ENCODE measurements at regions not wholly inside any gene's neighbourhood (a gene's known extent, or its start where the extent isn't known, plus 50 kb on each side); places are given as distances from the start of the nearest gene placed in this dataset.
"Not testable (repeated sequence)": the region's sequence is repeated elsewhere in the genome, so short reads cannot be mapped to it uniquely, and the experiment has no call there.

DNA sequence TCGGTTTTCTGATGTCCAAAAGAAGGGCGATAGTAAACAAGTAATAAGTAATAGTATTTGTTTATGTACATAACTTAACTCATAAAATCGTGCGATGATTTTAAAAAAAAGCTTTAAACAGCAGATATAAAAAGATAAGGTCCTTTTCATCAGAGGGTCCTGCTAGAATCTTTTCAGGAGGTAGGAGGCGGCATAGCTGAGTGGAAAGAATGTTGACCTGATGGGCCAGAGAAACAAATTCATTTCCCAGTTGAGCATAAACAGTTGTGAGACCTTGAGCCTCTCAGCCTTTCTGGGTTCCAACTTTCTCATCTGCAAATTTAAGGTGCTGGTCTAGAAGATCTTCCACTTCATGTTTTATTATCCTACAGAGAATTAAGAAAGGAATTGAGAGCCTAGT, 173.5 kb downstream of the LACC1 start:
- no peak for DNase-seq
- TF ChIP-seq POLR2A (IDR thresholded peaks at IDR 0.05) (no peak), EP300 (IDR thresholded peaks at IDR 0.05; ENCODE audit: low read depth) (no peak), POLR2AphosphoS5 (IDR thresholded peaks at IDR 0.05) (no peak)
- TF ChIP-seq, protein P1, sequence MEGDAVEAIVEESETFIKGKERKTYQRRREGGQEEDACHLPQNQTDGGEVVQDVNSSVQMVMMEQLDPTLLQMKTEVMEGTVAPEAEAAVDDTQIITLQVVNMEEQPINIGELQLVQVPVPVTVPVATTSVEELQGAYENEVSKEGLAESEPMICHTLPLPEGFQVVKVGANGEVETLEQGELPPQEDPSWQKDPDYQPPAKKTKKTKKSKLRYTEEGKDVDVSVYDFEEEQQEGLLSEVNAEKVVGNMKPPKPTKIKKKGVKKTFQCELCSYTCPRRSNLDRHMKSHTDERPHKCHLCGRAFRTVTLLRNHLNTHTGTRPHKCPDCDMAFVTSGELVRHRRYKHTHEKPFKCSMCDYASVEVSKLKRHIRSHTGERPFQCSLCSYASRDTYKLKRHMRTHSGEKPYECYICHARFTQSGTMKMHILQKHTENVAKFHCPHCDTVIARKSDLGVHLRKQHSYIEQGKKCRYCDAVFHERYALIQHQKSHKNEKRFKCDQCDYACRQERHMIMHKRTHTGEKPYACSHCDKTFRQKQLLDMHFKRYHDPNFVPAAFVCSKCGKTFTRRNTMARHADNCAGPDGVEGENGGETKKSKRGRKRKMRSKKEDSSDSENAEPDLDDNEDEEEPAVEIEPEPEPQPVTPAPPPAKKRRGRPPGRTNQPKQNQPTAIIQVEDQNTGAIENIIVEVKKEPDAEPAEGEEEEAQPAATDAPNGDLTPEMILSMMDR (IDR thresholded peaks at IDR 0.05) = no peak
- H3K4me3 ChIP-seq = no peak overlapping the region
- no peaks in the 10 kb centered on the region for H3K27me3 ChIP-seq
- intact Hi-C loops (cut with DNase I; ENCODE audit: low total_unique reads) = loop anchor here (10.0 kb wide), 1 partner anchor 82 kb away; no protein-coding TSS in a partner anchor
- peak overlapping the region in 2 of 4 donors; percentile 23 to 62 for H3K27ac ChIP-seq
- in situ Hi-C loops (cut with MboI; ENCODE audit: low pct_ligation_motif_present in 1 of 4, low pct_unique_long_range_greater_than_20kb in 1 of 4, low sequenced_read_pairs in 3 of 4) = loop anchor here in 1 of 4 donors (5.0 kb wide), 1 partner anchor 384 kb away; no protein-coding TSS in a partner anchor
- no peaks in the 10 kb centered on the region for H3K9me3 ChIP-seq
- no peaks in the 10 kb centered on the region for H3K36me3 ChIP-seq
- WGBS, 2 donors (ENCODE audit: low coverage in 1 of 2) = 41 to 56% methylated on average over 5 of the region's 5 CpGs
- H3K4me1 ChIP-seq = peaks cover 4 to 24% (median 14%) of the 10 kb centered on the region in 4 donors

DNA sequence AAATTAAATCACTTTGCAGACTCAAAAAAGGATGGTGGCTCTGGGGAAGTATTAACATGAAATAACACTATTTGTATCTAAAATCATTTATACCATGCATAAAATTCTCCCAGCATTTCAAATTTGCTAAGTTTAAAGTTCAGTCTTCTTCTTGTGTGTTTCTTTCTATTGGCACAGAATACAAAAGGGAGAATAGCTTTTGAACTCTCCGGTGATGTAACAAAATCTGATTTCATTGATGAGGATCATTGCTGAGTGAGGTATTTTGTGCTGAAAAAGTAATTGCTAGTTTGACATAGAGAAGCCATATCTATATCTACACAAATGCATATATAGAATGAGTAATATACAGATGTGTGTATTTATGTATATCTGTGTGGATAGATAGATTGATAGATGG, 174.8 kb downstream of the LACC1 start:
- Histone ChIP-seq H3K36me3 (no peaks in the 10 kb centered on the region), H3K4me3 (no peak overlapping the region), H3K27me3 (no peaks in the 10 kb centered on the region), H3K4me1 (peaks cover 4 to 24% (median 14%) of the 10 kb centered on the region in 4 donors), H3K9me3 (no peaks in the 10 kb centered on the region), H3K27ac (no peak overlapping the region)
- TF ChIP-seq EP300 (IDR thresholded peaks at IDR 0.05; ENCODE audit: low read depth) (no peak), POLR2AphosphoS5 (IDR thresholded peaks at IDR 0.05) (no peak), POLR2A (IDR thresholded peaks at IDR 0.05) (no peak)
- TF ChIP-seq, protein P1 (IDR thresholded peaks at IDR 0.05) = no peak
- no peak for DNase-seq
- intact Hi-C loops (cut with DNase I; ENCODE audit: low total_unique reads) = loop anchor here (10.0 kb wide), 1 partner anchor 80 kb away; no protein-coding TSS in a partner anchor
- in situ Hi-C loops (cut with MboI; ENCODE audit: low pct_ligation_motif_present in 1 of 4, low pct_unique_long_range_greater_than_20kb in 1 of 4, low sequenced_read_pairs in 3 of 4) = loop anchor here in 1 of 4 donors (5.0 kb wide), 1 partner anchor 383 kb away; no protein-coding TSS in a partner anchor
- WGBS, 2 donors (ENCODE audit: low coverage in 1 of 2) = 92% methylated on average over 1 of the region's 1 CpG

DNA sequence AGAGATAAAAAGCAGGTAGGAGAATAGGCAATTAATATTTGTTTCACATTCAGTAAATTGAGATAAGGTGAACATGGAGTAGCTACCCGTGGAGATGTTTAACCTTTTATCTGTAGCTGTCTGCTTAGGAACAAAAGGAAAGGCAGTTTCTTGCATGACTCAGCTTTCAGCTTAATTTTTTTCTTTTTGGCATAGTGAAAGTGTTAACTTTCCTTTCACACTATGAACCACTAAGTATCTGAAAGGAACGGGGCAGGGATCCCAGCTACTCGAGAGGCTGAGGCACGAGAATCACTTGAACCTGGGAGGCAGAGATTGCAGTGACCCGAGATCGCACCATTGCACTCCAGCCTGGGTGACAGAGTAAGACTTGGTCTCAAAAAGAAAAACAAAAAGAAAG, 176.0 kb downstream of the LACC1 start:
- H3K4me1 ChIP-seq = peaks cover 4 to 22% (median 13%) of the 10 kb centered on the region in 4 donors
- H3K36me3 ChIP-seq, H3K9me3 ChIP-seq, H3K27ac ChIP-seq, H3K4me3 ChIP-seq, DNase-seq, H3K27me3 ChIP-seq: not testable (repeated sequence)
- 55 to 61% methylated on average over 6 of the region's 6 CpGs for WGBS, 2 donors (ENCODE audit: low coverage in 1 of 2)
- intact Hi-C loops (cut with DNase I; ENCODE audit: low total_unique reads) = loop anchor here (10.0 kb wide), 1 partner anchor 79 kb away; no protein-coding TSS in a partner anchor
- in situ Hi-C loops (cut with MboI; ENCODE audit: low pct_ligation_motif_present in 1 of 4, low pct_unique_long_range_greater_than_20kb in 1 of 4, low sequenced_read_pairs in 3 of 4) = loop anchor here in 1 of 4 donors (5.0 kb wide), 1 partner anchor 382 kb away; no protein-coding TSS in a partner anchor

DNA sequence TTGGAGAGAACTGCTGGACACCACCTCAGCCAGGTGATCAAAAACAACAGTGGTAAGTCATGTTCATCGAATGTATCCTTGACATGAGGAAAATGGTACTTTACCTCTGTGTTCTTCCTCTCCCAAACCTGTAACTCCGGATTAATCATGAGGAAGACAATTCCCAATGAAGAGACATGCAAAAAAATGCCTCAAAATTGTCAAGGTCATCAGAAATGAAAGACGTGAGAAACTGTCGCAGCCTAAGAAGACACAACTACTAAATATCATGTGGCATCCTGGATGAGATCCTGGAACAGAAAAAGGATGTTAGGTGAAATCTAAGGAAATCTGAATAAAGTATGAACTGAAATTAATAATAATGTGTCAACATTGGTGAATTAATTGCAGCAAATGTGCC, 178.4 kb downstream of the LACC1 start:
- in situ Hi-C loops (cut with MboI; ENCODE audit: low pct_ligation_motif_present in 1 of 4, low pct_unique_long_range_greater_than_20kb in 1 of 4, low sequenced_read_pairs in 3 of 4) (loop anchor here in 1 of 4 donors (5.0 kb wide), 1 partner anchor 379 kb away; no protein-coding TSS in a partner anchor), intact Hi-C loops (cut with DNase I; ENCODE audit: low total_unique reads) (loop anchor here (10.0 kb wide), 1 partner anchor 77 kb away; no protein-coding TSS in a partner anchor)
- Histone ChIP-seq H3K27me3 (no peaks in the 10 kb centered on the region), H3K9me3 (no peaks in the 10 kb centered on the region), H3K4me3 (no peak overlapping the region), H3K27ac (no peak overlapping the region), H3K36me3 (no peaks in the 10 kb centered on the region), H3K4me1 (peaks cover 0 to 3% (median 0%) of the 10 kb centered on the region in 4 donors)
- 83 to 93% methylated on average over 4 of the region's 4 CpGs for WGBS, 2 donors (ENCODE audit: low coverage in 1 of 2)
- TF ChIP-seq, protein P1 (IDR thresholded peaks at IDR 0.05) = no peak
- no peak for TF ChIP-seq POLR2A (IDR thresholded peaks at IDR 0.05)
- no peak for TF ChIP-seq EP300 (IDR thresholded peaks at IDR 0.05; ENCODE audit: low read depth)
- no peak for TF ChIP-seq POLR2AphosphoS5 (IDR thresholded peaks at IDR 0.05)
- no peak for DNase-seq

Data from transverse colon (tissue), 4 donors.